Ishikawa (cell line): ENCODE measurements at regions not wholly inside any gene's neighbourhood (a gene's known extent, or its start where the extent isn't known, plus 50 kb on each side); places are given as distances from the start of the nearest gene placed in this dataset.

Experiments
- CREB1 ChIP-seq: IDR thresholded peaks from 2 replicates; pipeline ENCODE4 v1.6.1; 2012; ENCODE audit warnings: low read depth
- EP300 ChIP-seq: IDR thresholded peaks from 2 replicates; pipeline ENCODE4 v1.6.1; 2012; ENCODE audit warnings: borderline replicate concordance
- TAF1 ChIP-seq: IDR thresholded peaks from 2 replicates; pipeline ENCODE4 v1.6.1; 2012; ENCODE audit warnings: low read depth, mild to moderate bottlenecking
- TCF12 ChIP-seq: IDR thresholded peaks from 2 replicates; pipeline ENCODE4 v1.6.1; 2012; ENCODE audit warnings: low read depth
- YY1 ChIP-seq: IDR thresholded peaks from 2 replicates; pipeline ENCODE4 v1.6.1; 2012; ENCODE audit warnings: low read depth

DNA sequence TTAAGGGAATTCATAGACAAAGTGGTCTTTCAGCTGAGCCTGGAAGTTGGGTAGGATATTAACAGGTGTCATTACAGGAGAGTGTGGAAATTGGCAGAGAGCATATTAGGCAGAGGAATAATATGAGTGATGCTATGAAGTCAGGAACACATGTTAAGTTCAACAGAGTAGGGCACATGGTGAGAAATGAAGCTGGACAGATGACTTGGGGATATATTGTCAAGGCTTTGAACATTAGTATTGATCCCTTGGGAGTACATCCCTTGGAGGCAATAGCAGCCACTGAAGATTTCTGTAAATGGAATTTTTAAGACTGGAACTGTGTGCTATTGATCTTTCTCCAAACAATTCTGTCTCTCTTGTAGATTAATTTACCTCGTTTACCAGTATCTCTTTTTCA, 170.7 kb downstream of the SCG2 start:
- no peak for TF ChIP-seq TAF1
- no peak for TF ChIP-seq TCF12
- TF ChIP-seq CREB1: no peak
- TF ChIP-seq EP300: no peak
- no peak for TF ChIP-seq YY1
